PC-3 (cell line): ENCODE measurements at regions not wholly inside any gene's neighbourhood (a gene's known extent, or its start where the extent isn't known, plus 50 kb on each side); places are given as distances from the start of the nearest gene placed in this dataset.
"Not testable (repeated sequence)": the region's sequence is repeated elsewhere in the genome, so short reads cannot be mapped to it uniquely, and the experiment has no call there.

ENCODE experiments used
- ATAC-seq: fragments of 200-7000 bp; cut with Tn5 transposase; 2 replicates; pipeline ENCODE4 v1.9.1; 2020; ENCODE audit warnings: mild to moderate bottlenecking, moderate library complexity
- BruUV-seq: library from RNA; stranded (reverse); fragments of 400-500 nt; replicated peaks from 2 replicates; lab custom pipeline; 2021; lab: Mats Ljungman, UMichigan
- CTCF ChIA-PET: fragments of 300-600 bp; sonication (Branson Sonifier 250); formaldehyde crosslinking; loops from one replicate; lab custom pipeline; 2022; ENCODE audit warnings: antibody characterized with exemption; lab: Charles Lee
- POLR2A ChIA-PET: fragments of 300-600 bp; sonication (Branson Sonifier 250); formaldehyde crosslinking; loops from one replicate; lab custom pipeline; 2022; ENCODE audit warnings: antibody characterized with exemption; ENCODE audit not compliant: unreplicated experiment; lab: Charles Lee
- DNase-seq: peaks from one replicate; pipeline ENCODE4 v3.0.0-alpha.2; 2015
- H2AFZ ChIP-seq: fragments of 300-600 bp; sonication (generic); 2 replicates; pipeline ENCODE4 v1.6.0; 2016; ENCODE audit warnings: antibody characterized with exemption, low read length
- H3F3A ChIP-seq: fragments of 300-600 bp; sonication (generic); one replicate; pipeline ENCODE4 v1.6.0; 2017; ENCODE audit warnings: antibody characterized with exemption, low read length, control low read depth, mild to moderate bottlenecking; ENCODE audit not compliant: unreplicated experiment
- H3K27ac ChIP-seq: fragments of 300-600 bp; sonication (generic); 2 replicates; pipeline ENCODE4 v1.5.1; 2016; ENCODE audit warnings: mild to moderate bottlenecking, low read length
- H3K27me3 ChIP-seq: fragments of 300-600 bp; sonication (generic); 2 replicates; pipeline ENCODE4 v1.6.1; 2016; ENCODE audit warnings: low read length, mixed read lengths
- H3K36me3 ChIP-seq: fragments of 300-600 bp; sonication (generic); 2 replicates; pipeline ENCODE4 v1.6.1; 2016; ENCODE audit warnings: low read depth, mixed run types, low read length, mixed read lengths
- H3K4me1 ChIP-seq: fragments of 300-600 bp; sonication (generic); 2 replicates; pipeline ENCODE4 v1.5.1; 2016; ENCODE audit warnings: low read length; ENCODE audit not compliant: insufficient read depth
- H3K4me2 ChIP-seq: fragments of 300-600 bp; sonication (generic); 2 replicates; pipeline ENCODE4 v1.6.0; 2016; ENCODE audit warnings: low read length
- H3K4me3 ChIP-seq: fragments of 300-600 bp; sonication (generic); 2 replicates; pipeline ENCODE4 v1.5.1; 2016; ENCODE audit warnings: mild to moderate bottlenecking, low read length, mixed read lengths
- H3K79me2 ChIP-seq: fragments of 300-600 bp; sonication (generic); 2 replicates; pipeline ENCODE4 v1.6.1; 2017; ENCODE audit warnings: low read length, mixed read lengths
- H3K9ac ChIP-seq: fragments of 300-600 bp; sonication (generic); 2 replicates; pipeline ENCODE4 v1.6.0; 2016; ENCODE audit warnings: mild to moderate bottlenecking, low read length
- H3K9me2 ChIP-seq: fragments of 300-600 bp; sonication (generic); replicated peaks from 2 replicates; pipeline ENCODE4 v1.6.1; 2016; ENCODE audit warnings: mixed run types, low read length, mixed read lengths
- H3K9me3 ChIP-seq: fragments of 300-600 bp; sonication (generic); 2 replicates; pipeline ENCODE4 v1.6.1; 2016; ENCODE audit warnings: low read length, mixed read lengths
- H4K20me1 ChIP-seq: fragments of 300-600 bp; sonication (generic); 2 replicates; pipeline ENCODE4 v1.6.1; 2016; ENCODE audit warnings: low read length, mixed read lengths
- CTCF ChIP-seq: fragments of 300-600 bp; sonication (generic); conservative IDR thresholded peaks from 2 replicates; pipeline ENCODE4 v1.5.1; 2017; ENCODE audit warnings: antibody characterized with exemption, low read depth, mild to moderate bottlenecking, low read length
- EZH2 ChIP-seq: fragments of 300-600 bp; sonication (generic); IDR thresholded peaks from one replicate; pipeline ENCODE4 v1.6.1; 2017; ENCODE audit warnings: antibody characterized with exemption, mild to moderate bottlenecking, low read length; ENCODE audit not compliant: unreplicated experiment
- EZH2phosphoT487 ChIP-seq: fragments of 300-600 bp; sonication (generic); IDR thresholded peaks from 2 replicates; pipeline ENCODE4 v1.6.1; 2018; ENCODE audit warnings: mild to moderate bottlenecking, antibody characterized with exemption, low read length, borderline replicate concordance
- intact Hi-C: fragments of 100-400 bp; cut with micrococcal nuclease; formaldehyde crosslinking; loops from 2 replicates; pipeline ENCODE4 v1.9.0; 2023

GRCh38 chr5:27458287-27458686 is 419.9 kb upstream of the CDH9 start:
- Histone ChIP-seq H3K4me2 (no peak overlapping the region), H3K4me1 (no peaks in the 10 kb centered on the region), H3K79me2 (no peaks in the 10 kb centered on the region), H4K20me1 (no peaks in the 10 kb centered on the region), H3K9me3 (no peaks in the 10 kb centered on the region), H2AFZ (0 out of 2 replicates have a peak overlapping the region, but pooled peaks have one; percentile 18), H3K9me2 (no peaks in the 10 kb centered on the region), H3F3A (no peaks in the 10 kb centered on the region), H3K9ac (no peak overlapping the region), H3K36me3 (no peaks in the 10 kb centered on the region), H3K27me3 (no peaks in the 10 kb centered on the region), H3K4me3 (no peak overlapping the region), H3K27ac (no peak overlapping the region)
- DNase-seq (no peak), ATAC-seq (no peak)
- intact Hi-C loops: no loop called here
- BruUV-seq: no TSS peak
- CTCF ChIA-PET: no interaction called here
- POLR2A ChIA-PET: no interaction called here
- TF ChIP-seq CTCF (no peak), EZH2 (no peak), EZH2phosphoT487 (no peak)

- no peaks in the 10 kb centered on the region for H3F3A ChIP-seq
- no TSS peak for BruUV-seq
- ChIA-PET POLR2A (no interaction called here), CTCF (no interaction called here)
- DNase-seq (no peak), ATAC-seq (no peak)
- H4K20me1 ChIP-seq: no peaks in the 10 kb centered on the region
- peak overlapping the region; percentile 60 for H2AFZ ChIP-seq
- no peaks in the 10 kb centered on the region for H3K79me2 ChIP-seq
- no peaks in the 10 kb centered on the region for H3K36me3 ChIP-seq
- H3K4me3 ChIP-seq: no peak overlapping the region
- intact Hi-C loops: no loop called here
- H3K4me2 ChIP-seq: peak overlapping the region; percentile 58
- no peaks in the 10 kb centered on the region for H3K27me3 ChIP-seq
- H3K9ac ChIP-seq: no peak overlapping the region
- H3K27ac ChIP-seq: peak overlapping the region; percentile 15; the same call in 1 of the 2 replicates
- H3K9me3 ChIP-seq: no peaks in the 10 kb centered on the region
- peaks cover 16% of the 10 kb centered on the region for H3K4me1 ChIP-seq
- H3K9me2 ChIP-seq: no peaks in the 10 kb centered on the region
- TF ChIP-seq EZH2 (no peak), CTCF (no peak), EZH2phosphoT487 (no peak)
Observed at GRCh38 chr5:27451377-27451776, 413.0 kb upstream of the CDH9 start.

- peak; percentile 65 for DNase-seq
- H3K9ac ChIP-seq: no peak overlapping the region
- ATAC-seq: peak; percentile 94
- H4K20me1 ChIP-seq: no peaks in the 10 kb centered on the region
- POLR2A ChIA-PET: no interaction called here
- peak overlapping the region; percentile 15; the same call in 1 of the 2 replicates for H3K27ac ChIP-seq
- H3K4me3 ChIP-seq: no peak overlapping the region
- H3K79me2 ChIP-seq: no peaks in the 10 kb centered on the region
- H3K4me2 ChIP-seq: peak overlapping the region; percentile 58
- H3K4me1 ChIP-seq: peaks cover 16% of the 10 kb centered on the region
- CTCF ChIA-PET: no interaction called here
- no peaks in the 10 kb centered on the region for H3K9me3 ChIP-seq
- H3K9me2 ChIP-seq: no peaks in the 10 kb centered on the region
- no peaks in the 10 kb centered on the region for H3K27me3 ChIP-seq
- BruUV-seq: no TSS peak
- H3F3A ChIP-seq: no peaks in the 10 kb centered on the region
- H2AFZ ChIP-seq: peak overlapping the region; percentile 60; the same call in 1 of the 2 replicates
- intact Hi-C loops: no loop called here
- H3K36me3 ChIP-seq: no peaks in the 10 kb centered on the region
- TF ChIP-seq EZH2phosphoT487 (no peak), EZH2 (no peak), CTCF (no peak)
Observed at GRCh38 chr5:27450607-27451006, 412.2 kb upstream of the CDH9 start.

- H3K9me2 ChIP-seq, H2AFZ ChIP-seq, H3F3A ChIP-seq, H3K9me3 ChIP-seq, H3K27ac ChIP-seq, DNase-seq, ATAC-seq, intact Hi-C loops, H3K4me3 ChIP-seq, H3K36me3 ChIP-seq, POLR2A ChIA-PET, H3K79me2 ChIP-seq, CTCF ChIA-PET, H3K27me3 ChIP-seq, BruUV-seq, H3K4me1 ChIP-seq, H4K20me1 ChIP-seq, H3K4me2 ChIP-seq, H3K9ac ChIP-seq: not testable (repeated sequence)
Observed at GRCh38 chr5:27439383-27439782, 401.0 kb upstream of the CDH9 start.
